ENCODE measurements at regions not wholly inside any gene's neighbourhood (a gene's known extent, or its start where the extent isn't known, plus 50 kb on each side); places are given as distances from the start of the nearest gene placed in this dataset.
"Not testable (repeated sequence)": the region's sequence is repeated elsewhere in the genome, so short reads cannot be mapped to it uniquely, and the experiment has no call there.

DNA sequence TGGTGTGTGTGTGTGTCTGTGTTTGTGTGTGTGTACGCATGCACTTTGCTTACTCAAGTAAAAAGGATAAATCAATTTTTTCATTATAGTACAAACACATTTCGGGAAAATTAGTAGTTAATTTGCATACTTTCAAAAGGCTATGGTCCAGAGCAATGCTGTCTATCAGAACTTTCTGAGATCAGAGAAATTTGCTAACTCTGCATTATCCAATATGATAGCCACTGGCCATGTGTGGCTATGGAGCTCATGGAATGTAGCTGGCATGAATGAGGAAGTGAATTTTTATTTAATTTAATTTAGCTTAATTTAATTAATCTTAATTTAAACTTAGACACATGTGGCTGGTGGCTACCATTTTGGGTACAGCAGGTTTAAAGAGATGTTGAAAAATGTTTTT is 289.6 kb downstream of the MAT2B start:
- DNase-seq, result no peak

DNA sequence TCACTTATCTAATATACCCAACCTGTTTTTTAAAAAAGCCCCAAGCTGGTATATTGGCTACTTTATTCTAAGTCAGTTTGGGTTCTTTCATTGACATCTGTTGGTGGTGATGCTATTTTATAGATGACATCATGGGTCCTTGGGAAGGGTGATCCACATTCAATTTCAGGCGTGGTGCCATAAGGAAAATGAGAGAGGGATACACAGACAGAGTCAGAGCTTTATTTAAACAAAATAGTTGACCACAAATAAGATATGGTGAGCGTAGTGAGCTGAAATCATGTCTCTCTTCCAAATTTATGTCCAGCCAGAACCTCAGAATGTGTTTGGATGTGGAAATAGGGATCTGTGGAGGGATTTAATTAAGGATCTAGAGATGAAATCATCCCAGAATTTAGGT is 302.4 kb downstream of the MAT2B start:
- DNase-seq, result no peak

DNA sequence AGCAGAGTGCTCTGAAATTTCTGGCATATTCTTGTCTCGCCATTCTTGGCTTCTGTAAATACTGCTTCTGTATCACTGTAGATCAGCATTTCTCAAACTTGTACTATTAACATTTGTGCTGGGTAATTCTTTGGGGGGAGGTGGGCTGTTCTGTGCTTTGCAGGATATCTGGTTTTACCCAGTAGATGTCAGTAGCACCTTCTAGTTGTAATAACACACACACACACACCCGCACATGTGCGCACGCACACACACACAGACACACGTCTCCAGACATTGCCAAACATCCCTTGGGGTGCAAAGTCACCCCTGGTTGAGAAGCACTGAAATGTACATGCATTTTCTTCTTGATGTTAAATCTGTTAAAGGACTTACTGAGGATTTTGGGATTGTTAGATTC is 304.1 kb downstream of the MAT2B start:
- no peak for DNase-seq

DNA sequence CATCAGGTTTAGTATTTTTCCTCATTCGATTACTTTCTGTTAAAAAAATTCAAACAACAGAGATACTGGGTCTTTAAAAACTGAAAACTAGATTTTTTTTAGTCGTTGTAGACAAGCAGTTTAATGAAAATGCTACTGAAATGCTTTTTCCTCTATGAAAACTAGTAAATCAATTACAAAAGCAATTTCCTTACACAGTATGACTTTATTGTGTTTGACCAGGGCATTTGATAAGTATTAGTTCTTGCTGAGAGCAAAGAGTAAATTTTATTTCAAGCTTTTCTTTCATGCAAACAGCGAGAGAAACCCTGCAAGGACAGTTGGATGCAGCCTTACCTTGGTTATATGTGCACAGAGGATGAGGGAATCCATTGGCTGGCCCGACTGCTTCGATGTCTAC is 308.5 kb downstream of the MAT2B start:
- no peak for DNase-seq

DNA sequence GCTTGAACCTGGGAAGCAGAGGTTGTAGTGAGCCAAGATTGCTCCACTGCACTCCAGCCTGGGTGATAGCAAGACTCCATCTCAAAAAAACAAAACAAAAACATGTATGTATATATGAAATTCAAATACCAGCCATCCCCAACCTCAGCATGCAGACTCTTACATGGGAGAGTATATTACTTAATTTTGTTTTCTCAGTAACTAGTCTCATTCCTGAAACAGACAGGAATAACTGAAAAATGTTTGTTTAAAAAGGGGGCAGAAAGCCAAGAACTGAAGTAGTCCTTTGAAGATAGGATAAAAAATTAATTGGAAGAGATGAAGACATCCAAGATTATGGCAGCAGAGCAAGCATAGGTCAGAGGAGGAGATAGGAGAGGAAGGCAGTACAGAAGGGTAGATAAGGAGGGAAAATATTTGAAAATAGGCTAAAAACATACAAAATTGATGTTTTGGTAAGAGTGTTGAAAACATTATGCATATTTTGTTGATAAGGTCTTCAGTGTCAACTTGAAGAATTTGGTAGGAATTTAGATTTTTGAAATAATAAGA is 309.9 kb downstream of the MAT2B start:
- no peak for DNase-seq

- DNase-seq, result no peak
These were observed 315.7 kb downstream of the MAT2B start for GRCh38 chr5:163821142-163821541.

DNA sequence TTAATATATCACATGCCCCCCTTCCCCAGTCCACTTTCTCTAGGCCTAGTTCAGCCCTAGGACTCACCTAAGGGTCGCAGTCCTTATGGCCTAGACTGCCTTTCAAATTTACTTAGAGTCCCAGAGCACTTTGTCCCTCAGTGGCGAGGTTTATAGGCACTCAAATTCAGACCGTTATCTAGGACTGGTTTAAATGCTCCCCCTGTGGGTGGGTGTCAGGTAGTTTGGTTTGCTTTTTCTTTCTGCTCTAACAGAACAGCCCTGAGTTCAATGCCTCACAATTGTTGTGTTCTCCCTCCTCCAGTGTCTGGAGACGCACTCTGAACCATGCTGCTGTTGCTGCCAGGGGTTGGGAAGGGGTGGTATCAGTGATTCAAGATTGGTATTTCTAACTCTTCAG is 317.1 kb downstream of the MAT2B start:
- DNase-seq, result no peak

DNA sequence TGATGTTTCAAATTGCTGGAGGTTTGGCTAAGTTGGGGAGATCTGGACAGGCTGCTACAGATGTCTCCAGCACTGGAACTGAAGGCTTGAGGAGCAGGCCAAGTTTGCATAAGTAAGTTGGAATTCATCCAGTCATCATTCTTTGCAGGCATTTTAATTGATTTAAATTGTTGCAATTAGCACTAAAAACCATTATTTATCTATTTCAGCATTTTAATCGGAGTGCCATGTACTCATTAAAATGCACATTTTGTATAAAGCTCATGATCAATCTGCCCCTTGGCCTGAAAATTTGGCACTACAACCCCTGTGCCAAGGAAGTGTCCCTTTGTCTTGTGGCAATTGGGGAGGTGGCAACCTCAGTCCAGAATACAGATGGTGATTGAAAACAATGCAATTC is 320.2 kb downstream of the MAT2B start:
- no peak for DNase-seq

DNA sequence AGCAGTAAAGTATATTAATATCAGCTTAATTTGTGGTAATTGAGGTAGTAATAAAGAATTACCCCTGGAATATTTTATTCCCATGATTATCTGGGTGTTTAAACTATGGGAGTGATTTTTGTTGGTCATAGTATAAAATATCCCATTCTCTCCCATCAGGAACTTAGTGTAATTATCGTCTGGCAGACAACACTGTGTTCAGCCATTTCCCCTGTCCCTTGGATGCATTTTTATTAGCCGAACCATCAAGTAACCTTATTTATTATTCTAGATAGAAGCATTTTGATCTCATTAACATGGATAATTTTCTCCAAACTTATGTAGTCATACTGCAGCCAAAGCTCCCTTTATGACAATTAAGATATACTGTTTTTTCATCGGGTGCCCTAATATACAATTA is 320.8 kb downstream of the MAT2B start:
- no peak for DNase-seq

GRCh38 chr5:163832155-163832554 is 326.7 kb downstream of the MAT2B start:
- DNase-seq, result no peak

DNA sequence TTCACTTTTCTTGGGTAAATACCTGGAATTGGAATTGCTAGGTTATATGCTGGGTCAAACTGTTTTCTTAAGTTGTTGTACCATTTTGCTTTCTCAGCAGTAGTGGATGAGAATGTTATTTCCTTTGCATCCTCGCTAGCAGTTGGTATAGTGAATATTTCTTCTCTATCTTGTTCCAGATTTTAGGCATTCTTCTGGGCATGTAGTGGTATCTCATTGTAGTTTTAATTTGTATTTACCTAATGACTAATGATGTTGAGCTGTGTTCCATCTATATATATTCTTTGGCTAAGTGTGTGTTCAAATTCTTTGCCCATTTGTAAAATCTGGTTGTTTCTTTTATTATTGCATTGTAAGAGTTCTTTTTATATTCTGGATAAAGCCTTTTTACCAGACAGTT is 333.3 kb downstream of the MAT2B start:
- no peak for DNase-seq

DNA sequence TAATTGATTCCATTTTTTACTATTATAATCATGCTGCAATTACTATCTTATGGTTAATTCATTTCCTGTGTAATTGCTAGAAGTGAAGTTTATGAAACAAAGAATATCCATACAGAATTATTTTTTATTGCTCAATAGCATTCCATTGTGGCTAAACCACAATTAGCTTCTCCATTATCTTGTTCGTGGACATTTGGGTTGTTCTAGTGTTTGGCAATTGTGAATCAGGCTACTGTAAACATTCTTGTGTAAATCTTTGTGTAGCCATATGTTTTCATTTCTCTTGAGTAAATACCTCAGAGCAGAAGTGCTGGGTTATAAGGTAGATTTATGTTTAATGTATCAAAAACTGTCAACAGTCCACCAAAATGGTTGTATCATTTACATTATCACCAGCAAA is 341.1 kb downstream of the MAT2B start:
- no peak for DNase-seq

GRCh38 chr5:163855754-163856153 is 350.3 kb downstream of the MAT2B start:
- no peak for DNase-seq

DNA sequence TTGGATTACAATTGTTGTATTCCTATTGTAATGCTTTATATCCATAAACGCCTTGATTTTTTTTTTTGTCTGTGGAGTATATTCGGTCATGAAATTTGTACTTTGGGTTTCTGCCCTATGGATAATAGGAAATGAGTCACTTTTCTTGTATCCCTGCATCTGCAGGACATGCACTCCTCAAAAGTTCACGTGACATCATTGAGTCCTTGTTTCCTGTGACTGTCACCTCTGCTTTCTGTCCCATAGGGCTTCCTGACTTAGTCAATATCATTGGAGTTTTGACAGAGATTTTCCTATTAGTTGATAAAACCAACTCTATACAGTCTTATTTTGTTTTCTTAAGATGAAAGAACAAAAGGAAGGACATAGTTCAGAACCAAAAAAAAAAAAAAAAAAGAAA is 356.3 kb downstream of the MAT2B start:
- no peak for DNase-seq

GRCh38 chr5:163867324-163867723 is 361.9 kb downstream of the MAT2B start:
- DNase-seq, result no peak

GRCh38 chr5:163867738-163868137 is 362.3 kb downstream of the MAT2B start:
- no peak for DNase-seq

GRCh38 chr5:163869581-163869980 is 364.2 kb downstream of the MAT2B start:
- DNase-seq, result no peak

GRCh38 chr5:163870441-163870840 is 365.0 kb downstream of the MAT2B start:
- no peak for DNase-seq

DNA sequence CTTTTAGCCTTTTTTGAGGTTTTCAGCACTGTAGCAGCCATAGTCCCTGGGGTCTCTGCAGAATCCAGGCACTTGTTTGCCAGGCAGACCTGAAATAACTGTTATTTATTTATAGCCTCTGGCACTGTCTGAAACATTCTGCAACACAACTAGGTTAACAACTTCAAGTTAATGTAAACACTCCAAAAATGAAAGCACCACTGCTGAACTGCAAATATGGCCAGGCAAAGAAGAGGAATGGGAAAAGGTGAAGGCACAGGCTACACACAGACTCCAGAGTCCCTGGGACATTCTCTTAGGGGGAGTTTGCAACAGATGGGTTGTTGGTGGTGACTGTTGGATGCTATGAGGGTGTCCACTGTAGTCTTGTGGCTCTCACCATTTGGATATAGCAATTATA is 369.0 kb downstream of the MAT2B start:
- DNase-seq, result no peak

GRCh38 chr5:163874912-163875311 is 369.5 kb downstream of the MAT2B start:
- DNase-seq, result not testable (repeated sequence)

- no peak for DNase-seq
These were observed 372.4 kb downstream of the MAT2B start for GRCh38 chr5:163877865-163878264.

GRCh38 chr5:163878490-163878889 is 373.1 kb downstream of the MAT2B start:
- no peak for DNase-seq

GRCh38 chr5:163880302-163880701 is 374.9 kb downstream of the MAT2B start:
- no peak for DNase-seq

- no peak for DNase-seq
These were observed 379.7 kb downstream of the MAT2B start for GRCh38 chr5:163885117-163885516.

GRCh38 chr5:163887854-163888253 is 382.4 kb downstream of the MAT2B start:
- DNase-seq, result no peak

GRCh38 chr5:163888366-163888765 is 382.9 kb downstream of the MAT2B start:
- DNase-seq, result no peak

All from 8988T (cell line).